ENCODE measurements at regions not wholly inside any gene's neighbourhood (a gene's known extent, or its start where the extent isn't known, plus 50 kb on each side); places are given as distances from the start of the nearest gene placed in this dataset.
A peak's percentile ranks its signal among the peaks of the same experiment; 100 is the strongest.
"Not testable (repeated sequence)": the region's sequence is repeated elsewhere in the genome, so short reads cannot be mapped to it uniquely, and the experiment has no call there.

- no peak for DNase-seq (ENCODE audit: low read depth)
- TF ChIP-seq, protein P1, sequence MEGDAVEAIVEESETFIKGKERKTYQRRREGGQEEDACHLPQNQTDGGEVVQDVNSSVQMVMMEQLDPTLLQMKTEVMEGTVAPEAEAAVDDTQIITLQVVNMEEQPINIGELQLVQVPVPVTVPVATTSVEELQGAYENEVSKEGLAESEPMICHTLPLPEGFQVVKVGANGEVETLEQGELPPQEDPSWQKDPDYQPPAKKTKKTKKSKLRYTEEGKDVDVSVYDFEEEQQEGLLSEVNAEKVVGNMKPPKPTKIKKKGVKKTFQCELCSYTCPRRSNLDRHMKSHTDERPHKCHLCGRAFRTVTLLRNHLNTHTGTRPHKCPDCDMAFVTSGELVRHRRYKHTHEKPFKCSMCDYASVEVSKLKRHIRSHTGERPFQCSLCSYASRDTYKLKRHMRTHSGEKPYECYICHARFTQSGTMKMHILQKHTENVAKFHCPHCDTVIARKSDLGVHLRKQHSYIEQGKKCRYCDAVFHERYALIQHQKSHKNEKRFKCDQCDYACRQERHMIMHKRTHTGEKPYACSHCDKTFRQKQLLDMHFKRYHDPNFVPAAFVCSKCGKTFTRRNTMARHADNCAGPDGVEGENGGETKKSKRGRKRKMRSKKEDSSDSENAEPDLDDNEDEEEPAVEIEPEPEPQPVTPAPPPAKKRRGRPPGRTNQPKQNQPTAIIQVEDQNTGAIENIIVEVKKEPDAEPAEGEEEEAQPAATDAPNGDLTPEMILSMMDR (conservative IDR thresholded peaks at IDR 0.05; ENCODE audit: low read length): no peak
- H3K4me3 ChIP-seq (ENCODE audit: low read length): no peak overlapping the region
Measured at GRCh38 chr2:19098467-19099160, 259.8 kb downstream of the OSR1 start.

DNA sequence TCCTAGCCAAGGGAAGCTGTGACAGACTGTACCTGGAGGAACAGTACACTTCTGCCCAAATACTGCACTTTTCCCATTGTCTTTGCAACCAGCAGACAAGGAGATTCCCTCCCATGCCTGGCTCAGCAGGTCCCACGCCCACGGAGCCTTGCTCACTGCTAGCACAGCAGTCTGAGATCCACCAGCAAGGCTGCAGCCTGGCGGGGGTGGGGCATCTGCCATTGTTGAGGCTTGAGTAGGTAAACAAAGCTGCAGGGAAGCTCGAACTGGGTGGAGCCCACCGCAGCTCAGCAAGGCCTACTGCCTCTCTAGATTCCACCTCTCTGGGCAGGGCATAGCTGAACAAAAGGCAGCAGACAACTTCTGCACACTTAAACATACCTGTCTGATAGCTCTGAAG, 268.9 kb downstream of the OSR1 start:
- DNase-seq (ENCODE audit: low read depth); H3K4me3 ChIP-seq (ENCODE audit: low read length): not testable (repeated sequence)

- peak; percentile 9 for DNase-seq (ENCODE audit: low read depth)
- no peak overlapping the region for H3K4me3 ChIP-seq (ENCODE audit: low read length)
- TF ChIP-seq, protein P1 (conservative IDR thresholded peaks at IDR 0.05; ENCODE audit: low read length): no peak
Measured at GRCh38 chr2:19086231-19086651, 272.2 kb downstream of the OSR1 start.

- H3K4me3 ChIP-seq (ENCODE audit: low read length): no peak overlapping the region
- TF ChIP-seq, protein P1 (conservative IDR thresholded peaks at IDR 0.05; ENCODE audit: low read length): no peak
- DNase-seq (ENCODE audit: low read depth): no peak
Measured at GRCh38 chr2:19078709-19079108, 279.7 kb downstream of the OSR1 start.

DNA sequence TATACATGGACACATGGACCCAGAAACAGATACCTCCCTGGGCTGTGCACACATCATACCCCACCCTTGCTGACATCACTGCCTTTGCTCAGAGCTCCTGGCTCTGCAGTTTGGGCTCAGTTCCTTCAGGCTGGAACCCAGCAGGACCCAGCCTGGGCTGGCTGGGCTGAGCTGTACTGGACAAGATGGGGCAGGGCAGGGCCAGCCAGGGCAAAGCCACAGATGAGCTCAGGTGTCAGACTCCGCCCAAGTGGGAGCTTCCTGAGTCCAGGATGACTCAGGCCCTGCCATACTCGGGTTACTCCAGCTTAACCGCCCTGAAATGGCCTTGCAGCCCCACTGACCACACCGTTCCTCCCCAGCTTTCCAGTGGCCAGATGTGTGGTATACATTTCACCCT, 284.9 kb downstream of the OSR1 start:
- DNase-seq (ENCODE audit: low read depth): peak; percentile 23
- TF ChIP-seq, protein P1 (conservative IDR thresholded peaks at IDR 0.05; ENCODE audit: low read length): no peak
- H3K4me3 ChIP-seq (ENCODE audit: low read length): no peak overlapping the region

GRCh38 chr2:19072161-19072560, 286.3 kb downstream of the OSR1 start:
- no peak for DNase-seq (ENCODE audit: low read depth)
- H3K4me3 ChIP-seq (ENCODE audit: low read length): no peak overlapping the region
- TF ChIP-seq, protein P1 (conservative IDR thresholded peaks at IDR 0.05; ENCODE audit: low read length): no peak

- no peak for DNase-seq (ENCODE audit: low read depth)
- no peak overlapping the region for H3K4me3 ChIP-seq (ENCODE audit: low read length)
- TF ChIP-seq, protein P1 (conservative IDR thresholded peaks at IDR 0.05; ENCODE audit: low read length): no peak
Measured at GRCh38 chr2:19070886-19071285, 287.5 kb downstream of the OSR1 start.
